Transverse colon (tissue), 4 donors: ENCODE measurements at regions not wholly inside any gene's neighbourhood (a gene's known extent, or its start where the extent isn't known, plus 50 kb on each side); places are given as distances from the start of the nearest gene placed in this dataset.

Experiments
- DNase-seq: peaks from one replicate; pipeline ENCODE4 v3.0.0-alpha.2; 2019
- H3K27ac ChIP-seq, 4 donors: fragments of 200-600 bp; sonication (generic); 2 replicates each; pipeline ENCODE4 v1.5.1; 2016 to 2018; ENCODE audit warnings: inconsistent platforms in 4 of 4
- H3K27me3 ChIP-seq: fragments of 200-600 bp; sonication (generic); 2 replicates; pipeline ENCODE4 v1.5.1; 2017; ENCODE audit warnings: inconsistent platforms
- H3K36me3 ChIP-seq, 4 donors: fragments of 200-600 bp; sonication (generic); 2 replicates each; pipeline ENCODE4 v1.5.1; 2017 to 2019; ENCODE audit warnings: inconsistent platforms in 4 of 4
- H3K4me1 ChIP-seq, 4 donors: fragments of 200-600 bp; sonication (generic); 2 replicates each; pipeline ENCODE4 v1.5.1; 2017 to 2020; ENCODE audit warnings: inconsistent platforms in 4 of 4
- H3K4me3 ChIP-seq, 4 donors: fragments of 200-600 bp; sonication (generic); 1 replicate in 1 of 4; 2 replicates in 3 of 4; pipeline versions ENCODE4 v1.5.1 to v1.6.1; 2017 to 2019; ENCODE audit warnings: inconsistent platforms in 4 of 4
- H3K9me3 ChIP-seq, 2 donors: fragments of 200-600 bp; sonication (generic); 2 replicates each; pipeline ENCODE4 v1.5.1; 2017 to 2019; ENCODE audit warnings: inconsistent platforms in 2 of 2
- CTCF ChIP-seq, 5 experiments: fragments of 200-600 bp in 3 of 5; fragments of 450-650 bp in 2 of 5; sonication (generic) in 3 of 5; IDR thresholded peaks; 1 replicate in 2 of 5; 2 replicates in 3 of 5; pipeline ENCODE4 v1.5.1; 2016 to 2017; ENCODE audit warnings: antibody characterized with exemption in 5 of 5, inconsistent platforms in 3 of 5, mild to moderate bottlenecking in 2 of 5, moderate library complexity in 1 of 5
- EP300 ChIP-seq: sonication (generic); formaldehyde crosslinking; IDR thresholded peaks from one replicate; pipeline ENCODE4 v1.6.1; 2017; ENCODE audit warnings: antibody characterized with exemption, low read depth
- POLR2A ChIP-seq: fragments of 450-650 bp; IDR thresholded peaks from one replicate; pipeline ENCODE4 v1.6.1; 2016; ENCODE audit warnings: antibody characterized with exemption, mild to moderate bottlenecking, moderate library complexity
- POLR2AphosphoS5 ChIP-seq, 3 donors: sonication (generic); formaldehyde crosslinking; IDR thresholded peaks; one replicate each; pipeline ENCODE4 v1.6.1; 2016; ENCODE audit warnings: antibody characterized with exemption in 3 of 3
- WGBS, 2 donors: methylation state at CpG; one replicate each; pipeline ENCODE4 v1.1.5; 2018; ENCODE audit warnings: low coverage in 1 of 2; 5-methylcytosine and 5-hydroxymethylcytosine counted together
- in situ Hi-C, 4 donors: fragments of 200-750 bp; cut with MboI; loops; one replicate each; pipeline versions ENCODE4 v1.15.0 to v1.15.1; 2017; ENCODE audit warnings: low sequenced_read_pairs in 3 of 4, low pct_ligation_motif_present in 1 of 4, low pct_unique_long_range_greater_than_20kb in 1 of 4
- intact Hi-C: fragments of 100-400 bp; cut with DNase I; formaldehyde crosslinking; loops from one replicate; pipeline ENCODE4 v1.15.1; 2023; ENCODE audit warnings: low total_unique reads

- in situ Hi-C loops (no loop called here), intact Hi-C loops (no loop called here)
These were observed 498.0 kb downstream of the CCDC85A start for GRCh38 chr2:56681659-56682396.

GRCh38 chr2:56682397-56682760 is 498.6 kb downstream of the CCDC85A start:
- TF ChIP-seq CTCF (IDR thresholded peaks at IDR 0.05) = no peak
- Histone ChIP-seq H3K27ac (no peak overlapping the region), H3K9me3 (no peaks in the 10 kb centered on the region), H3K36me3 (no peaks in the 10 kb centered on the region), H3K4me1 (no peaks in the 10 kb centered on the region), H3K4me3 (no peak overlapping the region), H3K27me3 (no peaks in the 10 kb centered on the region)
- 46 to 52% methylated on average over 2 to 3 of the region's 3 CpGs for WGBS, 2 donors
- in situ Hi-C loops = no loop called here
- DNase-seq = no peak
- intact Hi-C loops = no loop called here

More at GRCh38 chr2:56681659-56682396, 498.0 kb downstream of the CCDC85A start:
- TF ChIP-seq CTCF (IDR thresholded peaks at IDR 0.05) (no peak), EP300 (no peak), POLR2A (no peak), POLR2AphosphoS5 (IDR thresholded peaks at IDR 0.05) (no peak)
- H3K36me3 ChIP-seq = no peaks in the 10 kb centered on the region
- H3K4me3 ChIP-seq = no peak overlapping the region
- H3K4me1 ChIP-seq = no peaks in the 10 kb centered on the region
- H3K27ac ChIP-seq = no peak overlapping the region
- no peak for DNase-seq
- no peaks in the 10 kb centered on the region for H3K9me3 ChIP-seq
- no peaks in the 10 kb centered on the region for H3K27me3 ChIP-seq
- WGBS, 2 donors = 59 to 61% methylated on average over 5 of the region's 5 CpGs

GRCh38 chr2:56684327-56684726 is 500.5 kb downstream of the CCDC85A start:
- WGBS, 2 donors = 93 to 97% methylated on average over 1 of the region's 1 CpG
- Histone ChIP-seq H3K4me3 (no peak overlapping the region), H3K27me3 (no peaks in the 10 kb centered on the region), H3K4me1 (no peaks in the 10 kb centered on the region), H3K9me3 (no peaks in the 10 kb centered on the region), H3K27ac (no peak overlapping the region), H3K36me3 (no peaks in the 10 kb centered on the region)
- intact Hi-C loops = no loop called here
- in situ Hi-C loops = no loop called here
- no peak for TF ChIP-seq CTCF (IDR thresholded peaks at IDR 0.05)
- no peak for TF ChIP-seq EP300
- TF ChIP-seq POLR2A = no peak
- no peak for TF ChIP-seq POLR2AphosphoS5 (IDR thresholded peaks at IDR 0.05)
- no peak for DNase-seq

GRCh38 chr2:56685205-56685604 is 501.4 kb downstream of the CCDC85A start:
- no peak for TF ChIP-seq POLR2A
- TF ChIP-seq EP300 = no peak
- no peak for TF ChIP-seq POLR2AphosphoS5 (IDR thresholded peaks at IDR 0.05)
- no peak for TF ChIP-seq CTCF (IDR thresholded peaks at IDR 0.05)
- Histone ChIP-seq H3K4me3 (no peak overlapping the region), H3K36me3 (no peaks in the 10 kb centered on the region), H3K27me3 (no peaks in the 10 kb centered on the region), H3K9me3 (no peaks in the 10 kb centered on the region), H3K27ac (no peak overlapping the region), H3K4me1 (no peaks in the 10 kb centered on the region)
- no peak for DNase-seq
- intact Hi-C loops (no loop called here), in situ Hi-C loops (no loop called here)
- 74 to 90% methylated on average over 3 to 4 of the region's 4 CpGs for WGBS, 2 donors
